Kidney (tissue), 13 donors: ENCODE measurements at regions not wholly inside any gene's neighbourhood (a gene's known extent, or its start where the extent isn't known, plus 50 kb on each side); places are given as distances from the start of the nearest gene placed in this dataset.

ENCODE experiments used
- DNase-seq, 5 donors: peaks; one replicate each; pipeline ENCODE4 v3.0.0-alpha.2; 2013 to 2020
- FAIRE-seq: peaks from 2 replicates; lab custom pipeline; 2012; peaks lifted over from hg19 to GRCh38; lab: Jason Lieb, UNC
- H3K27ac ChIP-seq, 2 donors: one replicate each; pipeline ENCODE4 v1.7.0; 2013; ENCODE audit warnings: low read depth in 2 of 2, low read length in 2 of 2, inconsistent platforms in 1 of 2
- H3K27me3 ChIP-seq: one replicate; pipeline ENCODE4 v1.7.1; 2013; ENCODE audit warnings: low read length, inconsistent platforms; ENCODE audit not compliant: control insufficient read depth, insufficient read depth
- H3K36me3 ChIP-seq, 3 donors: one replicate each; pipeline versions ENCODE4 v1.7.0 to v1.7.1; 2013; ENCODE audit warnings: low read length in 3 of 3, control low read depth in 1 of 3, inconsistent platforms in 1 of 3; ENCODE audit not compliant: insufficient read depth in 3 of 3, control insufficient read depth in 2 of 3
- H3K4me1 ChIP-seq, 3 donors: one replicate each; pipeline versions ENCODE4 v1.7.0 to v1.7.1; 2013; ENCODE audit warnings: low read length in 3 of 3, inconsistent platforms in 1 of 3, low read depth in 1 of 3; ENCODE audit not compliant: control insufficient read depth in 2 of 3, insufficient read depth in 2 of 3
- H3K4me3 ChIP-seq, 3 donors: one replicate each; pipeline versions ENCODE4 v1.7.0 to v1.8.1; 2013; ENCODE audit warnings: low read length in 3 of 3, control low read depth in 1 of 3, inconsistent platforms in 1 of 3
- H3K9ac ChIP-seq, 3 donors: one replicate each; pipeline versions ENCODE4 v1.7.0 to v1.7.1; 2013; ENCODE audit warnings: low read length in 3 of 3, control low read depth in 1 of 3, inconsistent platforms in 1 of 3
- H3K9me3 ChIP-seq, 3 donors: one replicate each; pipeline versions ENCODE4 v1.7.0 to v1.7.1; 2013; ENCODE audit warnings: low read length in 3 of 3, control low read depth in 1 of 3, inconsistent platforms in 1 of 3; ENCODE audit not compliant: control insufficient read depth in 2 of 3, insufficient read depth in 1 of 3
- intact Hi-C: fragments of 100-400 bp; cut with DNase I; formaldehyde crosslinking; loops from one replicate; pipeline ENCODE4 v1.11.1; 2022
- TF ChIP-seq, protein P1 (sequence below): IDR thresholded peaks from 3 replicates; pipeline ENCODE4 v1.5.1; 2012; ENCODE audit warnings: mild to moderate bottlenecking, moderate library complexity, borderline replicate concordance; ENCODE audit not compliant: insufficient read depth; ENCODE audit errors: extremely low read depth
- donor health status: control.
- donor health status: control.
- donor health status: control.
- donor health status: control.
- donor health status: control.
- donor health status: DM: yes; HTN: yes; CAD: no.
- donor health status: Normal renal cell carcinoma (clear cell type).

DNA sequence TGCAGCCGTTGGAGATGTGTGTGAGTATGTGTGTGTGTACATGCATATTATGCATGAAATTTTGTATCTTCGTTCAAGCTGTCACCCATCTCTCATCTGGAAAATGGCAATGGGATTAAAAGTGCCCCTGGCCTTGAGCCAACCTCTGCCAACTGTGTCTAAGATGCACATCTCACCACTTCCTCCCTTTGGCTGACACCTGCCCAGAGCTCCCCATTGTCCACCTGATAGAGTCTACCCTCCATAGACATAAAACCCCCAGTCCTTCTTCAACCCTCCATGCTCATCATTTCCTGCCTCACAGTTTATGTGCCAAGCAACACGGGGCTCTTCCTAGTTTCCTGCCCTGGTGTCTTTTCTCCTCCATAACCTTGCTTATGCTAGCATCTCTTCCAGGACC, 187.5 kb upstream of the HES1 start:
- H3K4me1 ChIP-seq, result no peaks in the 10 kb centered on the region
- H3K9me3 ChIP-seq, result no peaks in the 10 kb centered on the region
- H3K4me3 ChIP-seq, result no peak overlapping the region
- TF ChIP-seq, protein P1, sequence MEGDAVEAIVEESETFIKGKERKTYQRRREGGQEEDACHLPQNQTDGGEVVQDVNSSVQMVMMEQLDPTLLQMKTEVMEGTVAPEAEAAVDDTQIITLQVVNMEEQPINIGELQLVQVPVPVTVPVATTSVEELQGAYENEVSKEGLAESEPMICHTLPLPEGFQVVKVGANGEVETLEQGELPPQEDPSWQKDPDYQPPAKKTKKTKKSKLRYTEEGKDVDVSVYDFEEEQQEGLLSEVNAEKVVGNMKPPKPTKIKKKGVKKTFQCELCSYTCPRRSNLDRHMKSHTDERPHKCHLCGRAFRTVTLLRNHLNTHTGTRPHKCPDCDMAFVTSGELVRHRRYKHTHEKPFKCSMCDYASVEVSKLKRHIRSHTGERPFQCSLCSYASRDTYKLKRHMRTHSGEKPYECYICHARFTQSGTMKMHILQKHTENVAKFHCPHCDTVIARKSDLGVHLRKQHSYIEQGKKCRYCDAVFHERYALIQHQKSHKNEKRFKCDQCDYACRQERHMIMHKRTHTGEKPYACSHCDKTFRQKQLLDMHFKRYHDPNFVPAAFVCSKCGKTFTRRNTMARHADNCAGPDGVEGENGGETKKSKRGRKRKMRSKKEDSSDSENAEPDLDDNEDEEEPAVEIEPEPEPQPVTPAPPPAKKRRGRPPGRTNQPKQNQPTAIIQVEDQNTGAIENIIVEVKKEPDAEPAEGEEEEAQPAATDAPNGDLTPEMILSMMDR, result no peak
- H3K27ac ChIP-seq, result no peak overlapping the region
- H3K9ac ChIP-seq, result no peak overlapping the region
- FAIRE-seq (no peak), DNase-seq (no peak)
- H3K27me3 ChIP-seq, result no peaks in the 10 kb centered on the region
- intact Hi-C loops, result no loop called here
- no peaks in the 10 kb centered on the region for H3K36me3 ChIP-seq

DNA sequence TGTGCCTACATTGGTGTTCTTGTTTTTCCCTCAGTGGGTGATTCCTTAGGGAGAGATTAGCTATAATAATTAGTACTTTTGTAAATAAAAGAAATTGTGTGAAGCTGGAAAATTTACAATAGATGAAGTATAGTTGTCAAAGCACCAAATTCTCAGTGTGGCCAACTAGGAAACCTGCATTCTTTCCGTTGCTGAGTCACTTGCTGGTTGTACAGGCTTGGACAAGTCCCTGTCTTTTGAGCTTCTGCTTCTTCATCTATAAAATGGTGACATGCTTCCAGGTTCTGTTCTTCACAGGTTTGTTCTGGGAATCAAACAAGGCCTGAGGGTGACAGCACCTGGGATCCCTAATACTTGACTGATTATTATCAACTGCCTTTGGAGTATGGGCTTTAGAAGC, 184.1 kb upstream of the HES1 start:
- Histone ChIP-seq H3K4me1 (no peaks in the 10 kb centered on the region), H3K9me3 (peaks cover 0 to 12% (median 2%) of the 10 kb centered on the region in 3 donors), H3K4me3 (no peak overlapping the region), H3K27ac (no peak overlapping the region), H3K36me3 (no peaks in the 10 kb centered on the region), H3K9ac (no peak overlapping the region), H3K27me3 (no peaks in the 10 kb centered on the region)
- intact Hi-C loops, result no loop called here
- TF ChIP-seq, protein P1, result no peak
- FAIRE-seq (no peak), DNase-seq (no peak)

DNA sequence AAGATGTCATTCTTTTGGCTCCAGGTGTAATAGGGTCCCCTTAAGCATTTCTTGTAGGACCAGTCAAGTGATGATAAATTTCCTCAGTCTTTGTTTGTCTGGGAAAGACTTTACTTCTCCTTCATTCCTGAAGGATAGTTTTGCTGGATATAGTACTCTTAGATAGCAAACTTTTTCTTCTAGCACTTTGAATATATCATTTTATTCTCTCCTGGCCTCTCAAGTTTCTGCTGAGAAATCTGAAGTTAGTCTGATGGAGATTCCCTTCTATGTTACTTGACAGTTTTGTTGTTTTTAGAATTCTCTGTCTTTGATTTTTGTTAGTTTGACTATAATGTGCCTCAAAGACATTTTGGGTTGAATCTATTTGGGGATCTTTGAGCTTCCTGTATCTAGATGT, 181.2 kb upstream of the HES1 start:
- Histone ChIP-seq H3K27me3 (no peaks in the 10 kb centered on the region), H3K27ac (no peak overlapping the region), H3K4me1 (no peaks in the 10 kb centered on the region), H3K4me3 (no peak overlapping the region), H3K9ac (no peak overlapping the region), H3K9me3 (peaks cover 0 to 12% (median 2%) of the 10 kb centered on the region in 3 donors), H3K36me3 (no peaks in the 10 kb centered on the region)
- intact Hi-C loops, result no loop called here
- DNase-seq, result no peak
- TF ChIP-seq, protein P1, result no peak
- FAIRE-seq, result no peak

DNA sequence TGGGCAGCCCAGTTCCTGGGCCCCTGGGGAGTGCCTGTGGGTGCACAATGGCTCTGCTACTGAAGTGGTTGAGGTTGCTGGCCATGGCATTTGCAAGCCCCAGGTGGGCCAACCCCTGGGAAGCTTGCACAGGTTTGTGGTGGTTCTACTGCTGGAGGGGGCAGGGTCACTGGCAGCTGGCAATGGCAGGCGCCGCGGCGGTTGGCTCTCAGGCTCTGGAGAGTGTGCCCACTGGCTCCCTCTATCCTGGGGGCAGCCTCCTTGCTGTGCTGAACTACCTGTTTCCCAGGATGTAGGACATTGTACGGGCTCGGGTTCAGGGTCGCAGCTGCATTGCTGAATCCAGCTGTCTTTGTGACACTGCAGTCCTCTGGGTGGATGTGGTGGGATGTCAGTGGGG, 180.2 kb upstream of the HES1 start:
- H3K4me3 ChIP-seq, result no peak overlapping the region
- peaks cover 0 to 12% (median 2%) of the 10 kb centered on the region in 3 donors for H3K9me3 ChIP-seq
- no peaks in the 10 kb centered on the region for H3K4me1 ChIP-seq
- no peaks in the 10 kb centered on the region for H3K27me3 ChIP-seq
- TF ChIP-seq, protein P1, result no peak
- H3K36me3 ChIP-seq, result no peaks in the 10 kb centered on the region
- FAIRE-seq, result no peak
- intact Hi-C loops, result no loop called here
- no peak overlapping the region for H3K27ac ChIP-seq
- no peak overlapping the region for H3K9ac ChIP-seq
- no peak for DNase-seq
